NCI-H1105 treated with DMSO at 0.1 percent for 48 hours (cell line): ENCODE measurements at regions not wholly inside any gene's neighbourhood (a gene's known extent, or its start where the extent isn't known, plus 50 kb on each side); places are given as distances from the start of the nearest gene placed in this dataset.

Experiments
- DNase-seq: peaks from one replicate; lab custom pipeline; 2025; lab: John Stamatoyannopoulos, UW

DNA sequence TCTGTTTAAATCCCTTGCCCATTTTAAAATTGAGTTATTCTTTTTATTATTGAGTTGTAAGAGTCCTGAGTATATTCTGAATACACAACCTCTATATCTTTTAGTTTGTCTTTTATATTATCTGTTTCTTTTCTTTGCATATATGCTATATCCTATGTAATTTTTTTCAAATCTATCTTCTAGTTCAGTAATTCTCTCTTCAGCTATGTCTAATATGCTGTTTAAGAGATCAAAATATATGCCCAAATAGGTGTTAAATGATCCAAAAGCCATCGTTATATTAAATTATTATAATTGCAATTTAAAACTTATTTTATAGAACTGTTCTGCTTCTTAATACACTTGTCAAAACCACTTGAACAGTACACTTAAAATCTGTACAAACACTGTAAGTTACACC is 107.4 kb upstream of the TSPAN5 start:
- no peak for DNase-seq

DNA sequence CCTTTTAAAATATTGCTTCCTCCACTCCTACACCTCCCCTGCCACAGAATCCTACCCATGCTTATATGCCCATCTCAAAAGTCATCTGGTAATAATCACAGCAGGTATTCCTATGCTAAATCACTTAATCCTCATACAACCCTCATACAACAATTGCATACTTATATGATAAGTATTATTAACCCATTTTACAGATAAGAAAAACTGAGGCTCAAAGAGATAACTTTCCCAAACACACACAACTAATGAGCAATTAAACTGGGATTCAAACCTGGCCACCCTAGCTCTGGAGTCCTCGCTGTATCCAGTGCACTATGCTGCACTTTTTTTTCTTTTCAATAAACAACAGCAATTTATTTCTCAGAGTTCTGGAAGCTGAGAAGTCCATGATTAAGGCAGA is 99.8 kb upstream of the TSPAN5 start:
- no peak for DNase-seq

DNA sequence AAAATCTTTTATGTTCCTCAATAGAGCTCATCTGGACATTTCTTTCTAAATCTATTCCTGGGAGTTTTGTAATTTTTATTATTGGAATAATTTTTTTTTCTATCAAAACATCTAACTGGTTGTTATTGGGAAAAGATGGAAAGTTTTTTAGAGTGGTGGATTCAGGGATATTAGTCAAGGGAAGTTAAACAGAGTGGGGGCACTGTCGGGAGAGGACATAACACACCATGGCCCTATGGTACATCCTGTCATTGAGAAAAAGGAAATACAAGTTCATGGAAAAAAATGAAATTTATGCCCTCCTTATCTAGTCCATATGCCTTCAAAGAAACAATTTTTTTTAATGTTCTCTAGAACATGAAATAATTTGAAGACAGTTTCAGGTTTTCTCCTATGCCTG is 96.3 kb upstream of the TSPAN5 start:
- no peak for DNase-seq

DNA sequence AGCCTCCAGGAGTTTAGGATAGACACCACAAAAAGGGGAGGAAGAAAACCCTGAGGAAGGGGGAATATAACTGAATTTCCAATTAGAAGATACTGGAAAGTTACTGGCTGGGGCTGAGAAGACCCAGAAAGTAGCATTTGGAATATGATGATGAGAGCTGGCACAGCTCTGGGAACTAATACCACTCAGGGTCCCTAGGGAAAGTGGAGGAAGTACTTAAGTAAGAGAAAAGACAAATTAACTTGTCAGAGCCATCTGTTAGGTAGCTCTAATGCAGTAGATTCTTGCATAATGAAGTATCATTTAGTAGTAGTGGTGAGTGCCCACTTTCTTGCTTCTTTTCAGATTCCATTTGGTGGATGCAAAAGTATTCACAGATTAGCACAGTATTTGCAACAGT is 90.8 kb upstream of the TSPAN5 start:
- no peak for DNase-seq

DNA sequence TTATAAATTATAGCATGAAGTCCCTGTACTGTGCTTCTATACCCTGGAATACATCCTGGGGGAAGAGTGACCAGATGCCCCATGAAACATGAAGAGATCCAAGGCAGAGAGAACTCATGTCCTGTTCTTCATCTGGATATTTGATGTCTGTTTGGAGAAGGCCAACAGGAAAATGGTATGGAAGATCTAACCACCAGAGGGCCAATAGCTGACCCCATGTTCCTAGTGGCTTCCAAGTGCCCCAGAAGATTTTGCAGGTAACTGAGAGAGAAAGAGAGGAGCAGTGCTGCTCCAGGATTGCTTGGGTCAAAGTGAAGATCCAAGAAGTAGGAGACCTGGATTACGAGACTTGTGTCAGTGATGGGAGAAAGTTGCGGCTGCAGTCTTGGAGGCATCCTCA is 90.2 kb upstream of the TSPAN5 start:
- DNase-seq, result no peak

DNA sequence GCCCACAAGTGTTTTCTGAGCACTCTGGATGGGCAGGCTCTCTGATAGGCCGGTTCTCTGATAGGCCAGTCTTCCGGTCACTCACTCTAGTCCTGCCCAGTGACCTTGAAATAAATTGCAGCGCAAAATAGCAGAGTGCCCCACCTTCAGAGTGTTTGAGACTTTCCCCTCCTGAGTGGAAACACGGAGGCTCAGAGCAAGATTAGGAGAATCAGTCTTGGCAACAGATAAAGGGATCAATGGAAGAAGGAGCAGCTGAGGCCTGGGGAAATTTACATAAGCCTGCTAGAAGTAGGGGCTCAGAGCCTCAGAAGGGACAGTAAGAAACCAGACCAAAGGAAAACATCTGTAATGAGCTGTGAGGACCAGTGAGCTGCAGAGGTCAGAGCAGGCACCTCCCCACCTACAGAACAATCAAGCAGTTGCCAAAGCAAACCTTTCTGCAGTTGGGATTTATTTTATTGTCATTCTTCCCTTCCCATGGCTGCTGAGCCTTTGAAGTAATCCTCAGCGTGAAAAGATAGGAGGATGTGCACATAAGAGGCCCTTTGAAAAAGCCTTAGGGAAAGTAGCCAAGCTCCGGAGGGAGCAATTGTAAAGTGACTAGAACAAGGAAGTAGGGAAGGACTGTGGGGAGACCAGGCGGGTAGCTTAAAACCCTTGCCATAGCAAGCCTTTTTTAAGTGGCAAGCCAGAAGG is 89.1 kb upstream of the TSPAN5 start:
- DNase-seq, result no peak

DNA sequence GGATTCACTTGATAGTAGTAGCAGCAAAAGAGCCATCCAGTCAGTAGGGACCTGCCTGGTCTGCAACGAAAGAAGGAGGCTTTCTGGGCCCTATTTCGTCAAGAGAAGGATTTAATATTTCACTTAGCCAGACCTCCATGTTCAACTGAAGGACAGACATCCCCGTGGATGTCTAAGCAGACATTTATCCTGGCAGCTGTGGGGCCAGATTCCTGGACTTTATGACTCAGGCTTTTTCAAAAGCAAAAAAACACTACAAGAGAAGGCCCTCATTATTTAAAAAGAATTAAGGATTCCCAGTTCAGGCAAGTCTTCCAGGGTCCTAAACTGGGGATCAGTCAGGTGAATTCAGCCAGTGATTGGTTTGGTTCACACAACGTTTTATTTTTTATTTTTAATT is 88.5 kb upstream of the TSPAN5 start:
- no peak for DNase-seq

DNA sequence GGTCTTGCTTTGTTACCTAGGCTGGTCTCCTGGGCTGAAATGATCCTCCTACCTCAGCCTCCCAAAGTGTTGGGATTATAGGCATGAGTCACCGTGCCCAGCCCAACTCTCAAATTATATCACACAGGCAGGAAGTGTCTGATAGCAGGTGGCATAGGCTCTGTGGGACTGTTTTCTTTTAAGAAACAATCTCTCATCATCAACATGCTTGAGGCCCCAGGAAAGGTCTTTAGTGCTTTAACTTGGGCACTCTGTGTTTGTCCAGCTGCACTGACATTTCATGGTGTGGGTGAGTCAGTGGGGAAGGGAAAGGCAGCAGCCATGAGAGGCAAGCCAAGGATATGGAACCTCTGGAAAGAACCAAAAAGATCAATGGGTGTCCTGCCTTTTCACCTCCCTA is 88.1 kb upstream of the TSPAN5 start:
- DNase-seq, result no peak

DNA sequence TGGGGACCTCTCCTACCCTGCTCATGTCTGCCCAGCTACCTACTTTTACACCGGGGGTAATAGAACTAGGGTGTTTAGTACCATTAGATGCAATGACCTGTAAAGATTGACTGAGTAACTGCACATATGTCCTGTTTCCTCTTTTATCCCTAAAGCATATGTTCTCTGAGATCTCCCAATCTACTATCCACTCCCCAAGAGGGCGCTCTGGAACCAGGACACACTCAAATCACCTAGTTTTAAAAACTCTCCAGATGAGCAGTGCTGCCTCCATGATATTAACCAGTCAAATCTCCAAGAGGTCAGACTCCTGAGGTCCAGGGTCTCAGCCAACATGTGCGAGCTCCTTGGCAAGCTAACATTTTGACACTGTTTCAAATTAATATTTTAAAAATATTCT is 87.0 kb upstream of the TSPAN5 start:
- no peak for DNase-seq

DNA sequence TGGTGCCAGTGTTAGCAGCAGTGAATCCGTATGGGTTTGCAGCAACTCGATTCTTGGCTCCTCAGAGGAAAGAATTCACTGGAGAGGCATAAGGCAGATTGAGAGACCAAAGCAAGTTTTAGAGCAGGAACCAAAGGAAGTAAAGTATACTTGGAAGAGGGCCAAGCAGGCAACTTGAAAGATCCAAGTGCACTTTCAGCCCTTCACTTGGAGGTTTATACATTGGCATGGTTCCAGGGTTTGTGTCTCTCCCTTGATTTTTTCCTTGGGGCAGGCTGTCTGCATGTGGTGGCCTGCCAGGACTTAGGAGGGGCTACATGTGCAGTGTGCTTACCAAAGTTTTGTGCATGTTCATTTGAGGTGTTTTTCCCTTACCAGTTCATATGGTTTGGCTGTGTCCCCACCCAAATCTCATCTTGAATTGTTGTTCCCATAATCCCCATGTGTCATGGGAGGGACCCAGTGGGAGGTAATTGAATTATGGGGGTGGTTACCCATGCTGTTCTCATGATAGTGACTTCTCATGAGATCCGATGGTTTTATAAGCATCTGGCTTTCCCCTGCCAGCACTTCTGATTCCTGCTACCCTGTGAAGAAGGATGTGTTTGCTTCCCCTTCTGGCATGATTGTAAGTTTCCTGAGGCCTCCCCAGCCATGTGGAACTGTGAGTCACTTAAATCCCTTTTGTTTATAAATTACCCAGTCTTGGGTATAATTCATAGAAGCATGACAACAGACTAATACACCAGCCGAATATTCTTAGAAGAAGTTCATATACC is 86.2 kb upstream of the TSPAN5 start:
- no peak for DNase-seq

DNA sequence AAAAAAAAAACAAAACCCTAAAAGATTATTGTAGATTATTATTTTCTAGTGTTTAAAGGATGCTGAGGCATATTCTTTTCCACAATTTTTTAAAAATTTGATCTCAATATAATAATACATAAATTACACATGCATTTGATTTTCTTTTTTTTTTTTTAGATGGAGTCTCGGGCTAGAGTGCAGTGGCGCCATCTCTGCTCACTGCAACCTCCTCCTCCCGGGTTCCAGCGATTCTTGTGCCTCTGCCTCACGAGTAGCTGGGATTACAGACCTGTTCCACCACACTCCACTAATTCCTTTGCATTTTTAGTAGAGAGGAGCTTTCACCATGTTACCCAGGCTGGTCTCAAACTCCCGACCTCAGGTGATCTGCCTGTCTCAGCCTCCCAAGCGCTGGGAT is 83.5 kb upstream of the TSPAN5 start:
- no peak for DNase-seq

DNA sequence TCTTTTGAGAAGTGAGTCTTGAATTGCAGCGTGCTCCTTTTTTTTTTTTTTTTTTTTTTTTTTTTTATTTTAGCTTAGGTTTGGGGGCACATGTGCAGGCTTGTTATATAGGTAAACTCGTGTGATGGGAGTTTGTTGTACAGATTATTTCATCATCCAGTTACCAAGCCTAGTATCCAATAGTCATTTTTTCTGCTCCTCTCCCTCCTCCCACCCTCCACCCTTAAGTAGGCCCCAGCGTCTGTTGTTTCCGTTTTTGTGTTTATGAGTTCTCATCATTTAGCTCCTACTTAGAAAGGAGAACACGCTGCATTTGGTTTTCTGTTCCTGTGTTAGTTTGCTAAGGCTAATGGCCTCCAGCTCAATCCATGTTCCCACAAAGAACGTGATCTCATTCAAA is 81.3 kb upstream of the TSPAN5 start:
- no peak for DNase-seq

DNA sequence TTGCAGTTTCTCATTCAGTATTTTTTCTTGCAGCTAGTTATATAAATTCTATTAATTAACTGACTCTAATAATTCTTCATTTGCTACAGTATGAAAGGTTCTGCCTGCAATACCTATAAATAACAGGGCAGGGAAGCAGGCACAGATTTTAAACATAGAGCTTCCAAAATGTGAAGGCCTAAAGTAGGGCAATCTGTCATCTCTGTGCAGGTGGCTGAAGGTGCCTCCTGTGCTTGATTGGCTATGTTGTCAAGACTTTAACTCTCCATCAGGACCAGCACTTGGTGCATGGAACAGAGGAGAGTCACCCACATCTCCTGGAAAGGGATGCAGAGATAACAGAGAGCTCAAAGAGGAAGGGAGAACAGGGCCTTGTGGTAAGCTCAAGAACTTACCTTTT is 75.2 kb upstream of the TSPAN5 start:
- DNase-seq, result no peak

DNA sequence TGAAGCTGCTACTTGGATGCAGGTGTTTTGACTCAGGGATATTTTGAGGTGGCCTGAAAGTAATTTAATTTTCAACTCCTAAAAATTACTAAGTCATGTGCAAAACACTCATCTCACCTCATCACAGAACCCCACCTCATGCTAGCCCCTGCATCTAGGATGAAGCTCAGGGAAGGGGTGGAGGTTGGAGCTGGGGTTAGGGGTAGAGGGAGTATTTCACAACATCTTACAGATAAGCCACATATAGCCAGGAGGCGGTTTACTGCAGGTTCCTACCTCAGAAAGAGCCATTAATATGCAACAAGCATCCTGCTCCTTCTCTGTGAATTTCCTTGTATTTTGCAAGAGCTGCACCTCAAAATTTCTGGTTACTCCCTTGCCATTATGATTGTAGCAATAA is 70.5 kb upstream of the TSPAN5 start:
- DNase-seq, result no peak

DNA sequence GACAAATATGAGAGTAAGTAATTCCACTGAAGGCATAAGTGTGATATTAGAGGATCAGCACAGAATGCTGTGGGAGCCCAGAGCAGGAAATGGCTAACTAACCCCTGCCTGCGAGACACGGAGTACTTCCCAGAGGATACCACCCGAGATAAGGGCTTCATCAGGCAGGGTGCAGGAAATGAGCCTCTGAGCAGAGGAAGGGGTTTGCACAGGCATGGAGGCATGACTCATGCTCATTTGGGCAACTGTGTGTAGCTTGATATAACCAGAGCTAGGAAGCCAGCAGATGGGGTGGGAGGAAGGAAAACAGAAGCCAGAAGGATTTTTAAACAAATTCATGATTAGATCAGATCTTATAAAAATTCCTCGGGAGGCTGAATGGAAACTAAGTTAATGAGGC is 70.0 kb upstream of the TSPAN5 start:
- DNase-seq, result no peak

DNA sequence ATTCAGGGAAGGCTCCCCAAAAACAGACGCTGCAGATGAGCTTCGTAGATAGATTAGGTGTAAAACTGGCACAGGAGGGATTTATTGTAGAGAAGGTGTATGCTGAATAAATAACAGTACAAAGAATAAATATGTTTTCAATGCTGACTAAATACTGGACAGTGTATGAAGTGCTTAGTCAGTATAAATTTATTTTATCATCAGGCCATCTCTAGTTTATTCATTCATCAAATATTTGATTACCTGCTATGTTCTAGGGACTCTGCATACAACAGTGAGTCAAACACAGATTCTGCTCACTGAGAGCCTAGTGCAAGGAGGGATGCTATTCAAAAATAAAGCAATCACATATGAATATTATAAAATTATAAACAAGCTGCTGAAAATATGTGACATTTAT is 63.6 kb upstream of the TSPAN5 start:
- no peak for DNase-seq

DNA sequence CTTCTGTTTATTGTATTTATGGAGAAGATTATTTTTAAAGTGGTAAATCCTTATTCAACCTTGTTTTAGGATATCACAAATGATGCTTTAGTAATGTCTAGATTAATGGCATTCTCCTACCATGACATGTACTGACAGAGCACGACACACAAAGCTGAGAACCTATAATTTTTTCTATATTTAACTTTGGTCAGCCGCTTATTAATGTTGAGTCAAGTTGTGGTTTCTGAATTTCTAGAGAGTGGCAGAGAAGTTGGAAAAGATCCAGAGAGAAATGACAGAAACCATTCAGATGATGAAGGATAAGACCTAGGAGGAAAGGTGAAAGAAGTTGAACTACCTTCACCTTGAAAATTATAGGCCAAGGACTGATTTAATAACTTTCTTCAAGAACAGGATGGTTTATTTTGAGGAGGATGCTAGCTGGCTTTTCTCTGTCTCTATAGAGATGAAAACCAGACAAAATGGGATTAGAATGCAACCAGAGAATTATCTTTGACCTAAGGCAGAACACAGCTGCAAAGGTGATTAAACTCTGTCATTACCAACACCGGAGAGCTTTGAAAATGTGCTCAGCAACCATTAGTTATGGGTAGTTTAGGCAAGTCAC is 62.6 kb upstream of the TSPAN5 start:
- no peak for DNase-seq

DNA sequence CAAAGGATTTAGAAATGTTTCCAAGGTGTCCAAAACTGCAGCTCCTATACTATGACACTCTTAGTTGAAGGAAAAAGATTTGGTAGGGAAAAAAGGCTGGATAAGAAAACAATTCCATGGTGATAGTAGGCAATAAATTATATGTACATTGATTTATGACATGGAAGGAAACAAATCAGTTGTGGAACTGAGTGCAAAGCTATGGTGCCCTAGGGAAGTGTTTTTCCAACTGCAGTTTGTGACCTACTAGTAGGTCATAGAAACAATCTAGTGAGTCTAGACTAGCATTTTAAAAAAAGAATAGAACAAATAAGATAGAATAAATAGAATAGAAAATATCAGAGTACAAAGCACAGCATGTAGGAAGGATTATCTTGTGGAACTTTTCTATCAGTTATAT is 58.4 kb upstream of the TSPAN5 start:
- no peak for DNase-seq

DNA sequence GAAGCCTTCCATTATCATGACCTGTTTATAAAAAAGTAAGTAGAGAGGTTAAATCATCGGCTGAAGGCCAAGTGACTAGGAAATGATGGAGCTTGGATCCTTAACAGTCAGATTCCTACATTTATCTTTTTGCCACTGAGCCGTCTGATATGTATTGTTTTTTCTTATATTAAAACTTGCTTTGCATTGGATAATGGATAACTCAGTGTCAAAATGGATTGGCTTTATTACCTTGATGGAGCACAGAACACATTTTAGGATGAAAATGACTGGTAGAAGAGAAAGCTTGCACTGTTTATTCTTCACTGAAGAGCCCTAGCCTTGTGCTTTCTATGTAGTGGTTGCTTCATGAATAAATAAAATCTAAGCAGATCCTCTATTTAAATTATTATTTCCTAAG is 54.2 kb upstream of the TSPAN5 start:
- DNase-seq, result no peak

DNA sequence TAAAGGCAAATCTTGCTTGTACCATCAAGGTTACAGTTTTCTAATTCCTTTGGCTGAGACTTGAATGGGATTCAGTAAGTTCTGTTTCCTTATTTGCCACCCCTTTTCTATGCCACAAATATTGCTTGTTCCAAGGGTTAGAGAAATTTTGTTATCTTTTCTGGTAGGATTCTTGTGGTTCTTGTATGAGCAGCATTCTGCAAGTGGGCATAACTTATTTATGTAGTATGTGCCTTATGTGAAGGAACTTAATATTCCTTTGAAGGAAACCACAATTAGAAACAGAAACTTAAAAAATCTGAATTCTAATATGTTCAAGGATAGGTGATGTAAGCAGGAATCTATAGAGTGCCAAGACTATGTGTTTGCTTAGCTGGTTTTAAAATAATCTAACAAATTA is 53.1 kb upstream of the TSPAN5 start:
- DNase-seq, result no peak

DNA sequence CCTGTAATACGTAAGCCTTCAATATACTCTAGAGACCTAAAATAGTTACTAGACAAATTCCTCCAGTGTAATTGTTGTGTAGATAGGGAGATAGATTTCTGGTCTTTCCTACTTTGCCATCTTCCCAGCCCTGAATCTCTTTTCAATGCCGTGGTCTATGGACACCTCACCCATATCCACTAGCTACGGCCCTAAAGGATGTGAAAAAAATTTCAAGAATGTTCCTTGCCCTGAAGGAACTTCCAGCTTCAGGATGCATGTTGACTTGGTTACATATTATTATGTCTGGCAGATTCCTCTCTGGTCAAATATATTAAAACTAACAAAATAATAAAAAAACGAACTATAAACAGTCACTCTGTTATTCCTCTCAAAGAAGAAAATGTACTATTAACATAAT is 52.4 kb upstream of the TSPAN5 start:
- no peak for DNase-seq
